K562 (cell line): ENCODE measurements at regions not wholly inside any gene's neighbourhood (a gene's known extent, or its start where the extent isn't known, plus 50 kb on each side); places are given as distances from the start of the nearest gene placed in this dataset.

Experiments
- CHD1 ChIP-seq: fragments of 200-600 bp; sonication (generic); IDR thresholded peaks from one replicate; pipeline ENCODE4 v1.6.1; 2012; ENCODE audit warnings: mild to moderate bottlenecking, moderate library complexity, low read length, inconsistent platforms
- KLF10 ChIP-seq: fragments of 250-450 bp; sonication (Bioruptor Pico); IDR thresholded peaks from 2 replicates; pipeline ENCODE4 v1.6.1; 2021; ENCODE audit warnings: matching md5 sums
- MCM7 ChIP-seq, 2 experiments: fragments of 450-650 bp; IDR thresholded peaks; 2 replicates each; pipeline ENCODE4 v1.6.1; 2016 to 2018
- MEF2A ChIP-seq: IDR thresholded peaks from 2 replicates; pipeline ENCODE4 v1.6.1; 2011; ENCODE audit warnings: low read depth, mild to moderate bottlenecking, low read length, moderate library complexity; ENCODE audit not compliant: control insufficient read depth
- MEF2D ChIP-seq: conservative IDR thresholded peaks from 2 replicates; pipeline ENCODE4 v1.6.1; 2016; ENCODE audit warnings: low read depth, missing genetic modification characterization, missing compliant biosample characterization
- NR4A1 ChIP-seq, 2 experiments: fragments of 250-450 bp in 1 of 2; fragments of 450-650 bp in 1 of 2; sonication (Bioruptor Pico) in 1 of 2; IDR thresholded peaks; 2 replicates each; pipeline versions ENCODE4 v1.4.0 to v1.6.1; 2016 to 2020; ENCODE audit warnings: mild to moderate bottlenecking in 2 of 2, missing compliant biosample characterization in 1 of 2, missing genetic modification characterization in 1 of 2, moderate library complexity in 1 of 2
- POLR3A ChIP-seq: IDR thresholded peaks from 2 replicates; pipeline ENCODE4 v1.6.1; 2011; ENCODE audit warnings: borderline replicate concordance, mild to moderate bottlenecking, moderate library complexity; ENCODE audit not compliant: insufficient read length, insufficient read depth; ENCODE audit errors: extremely low read depth
- PYGO2 ChIP-seq: fragments of 450-650 bp; IDR thresholded peaks from 2 replicates; pipeline ENCODE4 v1.6.1; 2016; ENCODE audit warnings: mild to moderate bottlenecking, missing genetic modification characterization, moderate library complexity, missing compliant biosample characterization
- SAFB ChIP-seq: fragments of 200-400 bp; formaldehyde crosslinking; IDR thresholded peaks from 2 replicates; pipeline ENCODE4 v1.6.1; 2017; ENCODE audit warnings: low read depth, low read length, borderline replicate concordance
- SMAD2 ChIP-seq: fragments of 150-350 bp; IDR thresholded peaks from 2 replicates; pipeline ENCODE4 v1.6.1; 2014; ENCODE audit warnings: low read depth, mild to moderate bottlenecking, low read length
- ZKSCAN8 ChIP-seq: fragments of 200-800 bp; sonication (Bioruptor generic); IDR thresholded peaks from 2 replicates; pipeline ENCODE4 v1.6.1; 2016; ENCODE audit warnings: missing genetic modification characterization, missing compliant biosample characterization
- ZNF184 ChIP-seq: sonication (generic); formaldehyde crosslinking; IDR thresholded peaks from 2 replicates; pipeline ENCODE4 v1.5.0; 2020; ENCODE audit warnings: missing genetic modification reagents
- ZNF311 ChIP-seq: fragments of 250-450 bp; sonication (Bioruptor Pico); IDR thresholded peaks from 2 replicates; pipeline ENCODE4 v1.4.0; 2020; ENCODE audit warnings: mild to moderate bottlenecking, moderate library complexity
- ZNF639 ChIP-seq, 2 experiments: fragments of 200-800 bp in 1 of 2; sonication (Bioruptor generic) in 1 of 2; sonication (generic) in 1 of 2; formaldehyde crosslinking in 1 of 2; IDR thresholded peaks in 1 of 2; conservative IDR thresholded peaks in 1 of 2; 2 replicates each; pipeline versions ENCODE4 v1.5.0 to v1.6.1; 2016 to 2020; ENCODE audit warnings: missing compliant biosample characterization in 1 of 2, missing genetic modification characterization in 1 of 2, missing genetic modification reagents in 1 of 2
- ZNF707 ChIP-seq: fragments of 250-450 bp; sonication (Bioruptor Pico); conservative IDR thresholded peaks from 2 replicates; pipeline ENCODE4 v1.8.0; 2022; ENCODE audit warnings: inconsistent platforms, mild to moderate bottlenecking, moderate library complexity
- ZNF766 ChIP-seq: fragments of 200-800 bp; sonication (Bioruptor generic); conservative IDR thresholded peaks from 2 replicates; pipeline ENCODE4 v1.6.1; 2016; ENCODE audit warnings: missing genetic modification characterization, missing compliant biosample characterization
- ZNF778 ChIP-seq: fragments of 450-650 bp; formaldehyde crosslinking; IDR thresholded peaks from 2 replicates; pipeline ENCODE4 v1.4.0; 2020; ENCODE audit warnings: mild to moderate bottlenecking, moderate library complexity
- TF ChIP-seq, protein P1 (sequence below): fragments of 200-800 bp; sonication (Bioruptor generic); IDR thresholded peaks from 2 replicates; pipeline ENCODE4 v1.6.1; 2017; ENCODE audit warnings: missing genetic modification characterization, missing compliant biosample characterization
- TF ChIP-seq, protein P2 (sequence below): fragments of 150-350 bp; IDR thresholded peaks from 2 replicates; pipeline ENCODE4 v1.6.1; 2014; ENCODE audit warnings: low read depth, mild to moderate bottlenecking, low read length, borderline replicate concordance
- TF ChIP-seq, protein P3 (sequence below): fragments of 450-650 bp; conservative IDR thresholded peaks from 2 replicates; pipeline ENCODE4 v1.6.1; 2016; ENCODE audit warnings: missing genetic modification characterization, low read depth, mild to moderate bottlenecking, missing compliant biosample characterization, moderate library complexity

DNA sequence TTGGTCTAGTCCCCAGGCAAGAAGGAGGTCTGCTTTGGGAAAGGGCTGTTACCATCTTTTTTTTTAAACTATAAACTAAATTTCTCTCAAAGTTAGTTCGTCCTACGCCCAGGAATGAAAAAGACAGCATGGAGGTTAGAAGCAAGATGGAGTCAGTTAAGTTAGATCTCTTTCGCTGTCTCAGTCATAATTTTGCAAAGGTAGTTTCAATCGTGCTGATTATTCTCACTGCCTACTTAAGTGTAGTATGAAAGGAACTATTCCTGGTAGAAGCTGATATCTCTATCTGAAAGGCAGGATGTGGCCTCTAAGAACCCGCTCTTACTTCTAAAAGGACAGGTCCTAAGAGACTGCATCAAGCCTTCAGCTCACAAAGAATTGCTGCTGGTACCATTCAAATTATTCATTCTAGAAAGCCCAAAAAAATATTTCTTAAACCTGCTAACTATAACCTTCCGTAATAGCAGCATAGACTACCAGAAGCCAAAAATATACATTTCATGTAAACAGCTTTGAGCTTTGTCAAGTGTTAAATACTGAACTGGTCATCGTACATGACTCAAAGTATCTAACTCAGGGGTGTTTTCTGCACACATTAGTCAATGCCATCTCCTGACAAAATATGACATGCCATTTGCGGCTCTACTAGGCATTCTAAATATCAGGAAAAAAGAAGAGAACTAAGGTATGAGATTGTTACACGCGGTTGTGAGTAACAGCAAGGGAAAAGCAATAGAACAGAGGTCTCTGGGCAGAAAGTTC lies 96.0 kb upstream of the CCDC80 start (continued):
- TF ChIP-seq, protein P1, sequence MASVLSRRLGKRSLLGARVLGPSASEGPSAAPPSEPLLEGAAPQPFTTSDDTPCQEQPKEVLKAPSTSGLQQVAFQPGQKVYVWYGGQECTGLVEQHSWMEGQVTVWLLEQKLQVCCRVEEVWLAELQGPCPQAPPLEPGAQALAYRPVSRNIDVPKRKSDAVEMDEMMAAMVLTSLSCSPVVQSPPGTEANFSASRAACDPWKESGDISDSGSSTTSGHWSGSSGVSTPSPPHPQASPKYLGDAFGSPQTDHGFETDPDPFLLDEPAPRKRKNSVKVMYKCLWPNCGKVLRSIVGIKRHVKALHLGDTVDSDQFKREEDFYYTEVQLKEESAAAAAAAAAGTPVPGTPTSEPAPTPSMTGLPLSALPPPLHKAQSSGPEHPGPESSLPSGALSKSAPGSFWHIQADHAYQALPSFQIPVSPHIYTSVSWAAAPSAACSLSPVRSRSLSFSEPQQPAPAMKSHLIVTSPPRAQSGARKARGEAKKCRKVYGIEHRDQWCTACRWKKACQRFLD (CRISPR knock-in tag), result peak; percentile 72
- TF ChIP-seq ZKSCAN8 (CRISPR knock-in tag), result peak; percentile 75
- TF ChIP-seq KLF10 (CRISPR knock-in tag), result no peak
- no peak for TF ChIP-seq ZNF184 (CRISPR knock-in tag)
- TF ChIP-seq ZNF707 (CRISPR knock-in tag), result no peak
- TF ChIP-seq ZNF766 (CRISPR knock-in tag), result 0 out of 2 replicates have a peak, but pooled peaks have one; percentile 27
- TF ChIP-seq MEF2A, result no peak
- TF ChIP-seq SAFB, result no peak
- peak; percentile 74 for TF ChIP-seq MEF2D (tag)
- TF ChIP-seq NR4A1 (CRISPR knock-in tag; IDR thresholded peaks at IDR 0.05), result no peak
- TF ChIP-seq NR4A1 (tag; IDR thresholded peaks at IDR 0.05), result peak; percentile 90
- TF ChIP-seq, protein P2, sequence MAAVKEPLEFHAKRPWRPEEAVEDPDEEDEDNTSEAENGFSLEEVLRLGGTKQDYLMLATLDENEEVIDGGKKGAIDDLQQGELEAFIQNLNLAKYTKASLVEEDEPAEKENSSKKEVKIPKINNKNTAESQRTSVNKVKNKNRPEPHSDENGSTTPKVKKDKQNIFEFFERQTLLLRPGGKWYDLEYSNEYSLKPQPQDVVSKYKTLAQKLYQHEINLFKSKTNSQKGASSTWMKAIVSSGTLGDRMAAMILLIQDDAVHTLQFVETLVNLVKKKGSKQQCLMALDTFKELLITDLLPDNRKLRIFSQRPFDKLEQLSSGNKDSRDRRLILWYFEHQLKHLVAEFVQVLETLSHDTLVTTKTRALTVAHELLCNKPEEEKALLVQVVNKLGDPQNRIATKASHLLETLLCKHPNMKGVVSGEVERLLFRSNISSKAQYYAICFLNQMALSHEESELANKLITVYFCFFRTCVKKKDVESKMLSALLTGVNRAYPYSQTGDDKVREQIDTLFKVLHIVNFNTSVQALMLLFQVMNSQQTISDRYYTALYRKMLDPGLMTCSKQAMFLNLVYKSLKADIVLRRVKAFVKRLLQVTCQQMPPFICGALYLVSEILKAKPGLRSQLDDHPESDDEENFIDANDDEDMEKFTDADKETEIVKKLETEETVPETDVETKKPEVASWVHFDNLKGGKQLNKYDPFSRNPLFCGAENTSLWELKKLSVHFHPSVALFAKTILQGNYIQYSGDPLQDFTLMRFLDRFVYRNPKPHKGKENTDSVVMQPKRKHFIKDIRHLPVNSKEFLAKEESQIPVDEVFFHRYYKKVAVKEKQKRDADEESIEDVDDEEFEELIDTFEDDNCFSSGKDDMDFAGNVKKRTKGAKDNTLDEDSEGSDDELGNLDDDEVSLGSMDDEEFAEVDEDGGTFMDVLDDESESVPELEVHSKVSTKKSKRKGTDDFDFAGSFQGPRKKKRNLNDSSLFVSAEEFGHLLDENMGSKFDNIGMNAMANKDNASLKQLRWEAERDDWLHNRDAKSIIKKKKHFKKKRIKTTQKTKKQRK, result no peak
- TF ChIP-seq ZNF639 (CRISPR knock-in tag; conservative IDR thresholded peaks at IDR 0.05 in 1 of 2, IDR thresholded peaks at IDR 0.05 in 1 of 2), result peak in 1 of 2 experiments; percentile 54; a peak in 1 of 4 replicates
- no peak for TF ChIP-seq MCM7 (IDR thresholded peaks at IDR 0.05)
- TF ChIP-seq SMAD2, result no peak
- TF ChIP-seq, protein P3, sequence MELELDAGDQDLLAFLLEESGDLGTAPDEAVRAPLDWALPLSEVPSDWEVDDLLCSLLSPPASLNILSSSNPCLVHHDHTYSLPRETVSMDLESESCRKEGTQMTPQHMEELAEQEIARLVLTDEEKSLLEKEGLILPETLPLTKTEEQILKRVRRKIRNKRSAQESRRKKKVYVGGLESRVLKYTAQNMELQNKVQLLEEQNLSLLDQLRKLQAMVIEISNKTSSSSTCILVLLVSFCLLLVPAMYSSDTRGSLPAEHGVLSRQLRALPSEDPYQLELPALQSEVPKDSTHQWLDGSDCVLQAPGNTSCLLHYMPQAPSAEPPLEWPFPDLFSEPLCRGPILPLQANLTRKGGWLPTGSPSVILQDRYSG (tag), result peak; percentile 97
- TF ChIP-seq ZNF311 (CRISPR knock-in tag), result 0 out of 2 replicates have a peak, but pooled peaks have one; percentile 37
- TF ChIP-seq PYGO2 (tag), result peak; percentile 72; the same call in 1 of the 2 replicates
- TF ChIP-seq ZNF778, result no peak
- TF ChIP-seq POLR3A, result no peak
- no peak for TF ChIP-seq CHD1
